HFFc6 (cell line): ENCODE measurements at regions not wholly inside any gene's neighbourhood (a gene's known extent, or its start where the extent isn't known, plus 50 kb on each side); places are given as distances from the start of the nearest gene placed in this dataset.

Experiments
- DNase-seq: peaks from one replicate; pipeline ENCODE4 v3.0.0-alpha.2; 2018
- H3K27ac Mint-ChIP-seq: 2 replicates; pipeline ENCODE4 v1.8.0; 2020; ENCODE audit warnings: mild to moderate bottlenecking, mixed read lengths
- H3K27me3 Mint-ChIP-seq: 2 replicates; pipeline ENCODE4 v1.8.0; 2021; ENCODE audit warnings: mild to moderate bottlenecking, moderate library complexity, mixed read lengths; ENCODE audit not compliant: insufficient read depth
- H3K36me3 Mint-ChIP-seq: 2 replicates; pipeline ENCODE4 v1.8.0; 2021; ENCODE audit warnings: low read depth, mixed read lengths
- H3K4me1 Mint-ChIP-seq: 2 replicates; pipeline ENCODE4 v1.8.0; 2020; ENCODE audit warnings: low read depth, mixed read lengths
- H3K4me3 Mint-ChIP-seq: 2 replicates; pipeline ENCODE4 v1.8.0; 2020; ENCODE audit warnings: mild to moderate bottlenecking, moderate library complexity, mixed read lengths
- H3K9me3 Mint-ChIP-seq: 2 replicates; pipeline ENCODE4 v1.8.0; 2020; ENCODE audit warnings: mild to moderate bottlenecking, mixed read lengths
- TF ChIP-seq, protein P1 (sequence below): fragments of 200-600 bp; sonication (generic); IDR thresholded peaks from 2 replicates; pipeline ENCODE4 v1.5.0; 2021; ENCODE audit warnings: antibody characterized with exemption, mild to moderate bottlenecking

DNA sequence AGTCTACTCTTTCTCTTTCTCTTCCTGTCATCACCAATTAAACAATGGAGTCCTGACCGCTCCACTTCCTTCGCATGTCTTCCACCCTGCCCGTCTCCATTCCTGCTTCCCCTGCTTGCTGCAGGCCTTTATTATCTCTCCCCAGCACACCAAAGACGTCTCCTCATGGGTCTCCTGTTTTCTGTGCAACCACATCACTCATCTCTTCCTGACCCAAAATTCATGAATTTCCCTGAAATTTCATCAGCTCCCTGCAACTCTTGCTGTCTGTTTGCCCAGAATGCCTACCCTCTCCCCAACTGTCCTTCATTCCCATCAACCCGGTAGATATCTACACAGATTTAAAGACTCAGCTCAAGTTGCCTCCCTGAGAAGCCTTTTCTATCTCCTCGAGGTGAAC lies 76.7 kb upstream of the ALOX12 start:
- Mint-ChIP-seq H3K4me3 (no peak overlapping the region), H3K4me1 (peaks cover 2% of the 10 kb centered on the region), H3K27me3 (peaks cover 9% of the 10 kb centered on the region), H3K27ac (no peak overlapping the region), H3K36me3 (no peaks in the 10 kb centered on the region; the same call in 1 of the 2 replicates), H3K9me3 (no peaks in the 10 kb centered on the region)
- no peak for DNase-seq
- TF ChIP-seq, protein P1, sequence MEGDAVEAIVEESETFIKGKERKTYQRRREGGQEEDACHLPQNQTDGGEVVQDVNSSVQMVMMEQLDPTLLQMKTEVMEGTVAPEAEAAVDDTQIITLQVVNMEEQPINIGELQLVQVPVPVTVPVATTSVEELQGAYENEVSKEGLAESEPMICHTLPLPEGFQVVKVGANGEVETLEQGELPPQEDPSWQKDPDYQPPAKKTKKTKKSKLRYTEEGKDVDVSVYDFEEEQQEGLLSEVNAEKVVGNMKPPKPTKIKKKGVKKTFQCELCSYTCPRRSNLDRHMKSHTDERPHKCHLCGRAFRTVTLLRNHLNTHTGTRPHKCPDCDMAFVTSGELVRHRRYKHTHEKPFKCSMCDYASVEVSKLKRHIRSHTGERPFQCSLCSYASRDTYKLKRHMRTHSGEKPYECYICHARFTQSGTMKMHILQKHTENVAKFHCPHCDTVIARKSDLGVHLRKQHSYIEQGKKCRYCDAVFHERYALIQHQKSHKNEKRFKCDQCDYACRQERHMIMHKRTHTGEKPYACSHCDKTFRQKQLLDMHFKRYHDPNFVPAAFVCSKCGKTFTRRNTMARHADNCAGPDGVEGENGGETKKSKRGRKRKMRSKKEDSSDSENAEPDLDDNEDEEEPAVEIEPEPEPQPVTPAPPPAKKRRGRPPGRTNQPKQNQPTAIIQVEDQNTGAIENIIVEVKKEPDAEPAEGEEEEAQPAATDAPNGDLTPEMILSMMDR, result no peak

DNA sequence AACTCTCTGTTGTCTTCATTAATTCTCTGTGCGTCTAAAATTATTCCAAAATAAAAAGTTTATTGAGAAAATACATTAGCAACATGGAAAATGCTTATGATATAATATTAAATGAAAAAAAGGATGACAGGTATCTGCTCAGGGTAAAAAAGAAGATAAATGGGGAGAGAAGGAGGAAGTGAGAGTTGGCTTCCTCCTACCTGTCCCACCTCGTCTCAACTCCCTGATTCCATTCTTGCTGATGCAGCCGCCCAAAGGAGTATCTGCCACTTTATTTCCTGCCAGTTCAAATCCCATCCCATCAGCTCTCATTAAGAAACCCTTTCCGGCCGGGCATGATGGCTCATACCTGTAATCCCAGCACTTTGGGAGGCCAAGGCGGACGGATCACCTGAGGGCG lies 72.5 kb upstream of the ALOX12 start:
- TF ChIP-seq, protein P1, result no peak
- peaks cover 5% of the 10 kb centered on the region; the same call in 1 of the 2 replicates for H3K9me3 Mint-ChIP-seq
- H3K27me3 Mint-ChIP-seq, result peaks cover 6% of the 10 kb centered on the region

DNA sequence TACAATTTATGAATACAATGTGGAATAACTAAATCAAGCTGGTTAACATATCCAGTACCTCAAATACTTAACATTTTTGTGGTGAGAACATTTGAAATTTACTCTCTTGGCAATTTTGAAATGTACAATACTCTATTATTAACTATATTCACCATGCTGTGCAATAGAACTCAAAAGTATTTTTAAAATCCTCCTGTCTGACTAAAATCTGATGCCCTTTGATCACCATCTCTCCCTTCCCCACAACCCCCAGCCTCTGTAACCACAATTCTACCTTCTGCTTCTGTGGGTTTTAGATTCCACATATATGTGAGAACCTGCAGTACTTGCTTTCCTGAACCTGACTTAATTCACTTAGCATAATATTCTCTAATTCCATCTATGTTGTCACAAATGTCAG lies 71.6 kb upstream of the ALOX12 start:
- H3K27me3 Mint-ChIP-seq, result peaks cover 6% of the 10 kb centered on the region
- H3K9me3 Mint-ChIP-seq, result peaks cover 5% of the 10 kb centered on the region; the same call in 1 of the 2 replicates
- no peak overlapping the region for H3K27ac Mint-ChIP-seq
- DNase-seq, result no peak
- H3K4me3 Mint-ChIP-seq, result no peak overlapping the region
- H3K4me1 Mint-ChIP-seq, result peaks cover 26% of the 10 kb centered on the region
- peaks cover 11% of the 10 kb centered on the region for H3K36me3 Mint-ChIP-seq
- TF ChIP-seq, protein P1, result no peak

More for the DNA sequence above, 72.5 kb upstream of the ALOX12 start:
- no peak overlapping the region for H3K4me3 Mint-ChIP-seq
- H3K27ac Mint-ChIP-seq, result no peak overlapping the region
- H3K36me3 Mint-ChIP-seq, result peaks cover 11% of the 10 kb centered on the region
- peaks cover 26% of the 10 kb centered on the region for H3K4me1 Mint-ChIP-seq
- DNase-seq, result no peak

DNA sequence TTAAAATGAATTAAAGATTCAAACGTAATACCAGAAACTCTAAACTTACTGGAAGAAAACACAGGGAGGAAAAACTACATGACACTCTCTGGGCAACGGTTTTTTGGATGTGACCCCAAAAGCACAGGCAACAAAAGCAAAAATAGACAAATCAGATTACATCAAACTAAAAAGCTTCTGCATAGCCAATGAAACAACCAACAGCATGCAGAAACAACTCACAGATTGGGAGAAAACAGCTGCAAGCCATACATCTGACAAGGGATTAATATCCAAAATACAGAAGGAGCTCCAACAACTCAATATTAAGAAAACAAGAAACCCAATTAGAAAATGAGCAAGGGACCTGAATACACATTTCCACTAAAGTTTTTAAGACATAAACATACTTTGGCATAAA lies 69.2 kb upstream of the ALOX12 start:
- no peak for DNase-seq

DNA sequence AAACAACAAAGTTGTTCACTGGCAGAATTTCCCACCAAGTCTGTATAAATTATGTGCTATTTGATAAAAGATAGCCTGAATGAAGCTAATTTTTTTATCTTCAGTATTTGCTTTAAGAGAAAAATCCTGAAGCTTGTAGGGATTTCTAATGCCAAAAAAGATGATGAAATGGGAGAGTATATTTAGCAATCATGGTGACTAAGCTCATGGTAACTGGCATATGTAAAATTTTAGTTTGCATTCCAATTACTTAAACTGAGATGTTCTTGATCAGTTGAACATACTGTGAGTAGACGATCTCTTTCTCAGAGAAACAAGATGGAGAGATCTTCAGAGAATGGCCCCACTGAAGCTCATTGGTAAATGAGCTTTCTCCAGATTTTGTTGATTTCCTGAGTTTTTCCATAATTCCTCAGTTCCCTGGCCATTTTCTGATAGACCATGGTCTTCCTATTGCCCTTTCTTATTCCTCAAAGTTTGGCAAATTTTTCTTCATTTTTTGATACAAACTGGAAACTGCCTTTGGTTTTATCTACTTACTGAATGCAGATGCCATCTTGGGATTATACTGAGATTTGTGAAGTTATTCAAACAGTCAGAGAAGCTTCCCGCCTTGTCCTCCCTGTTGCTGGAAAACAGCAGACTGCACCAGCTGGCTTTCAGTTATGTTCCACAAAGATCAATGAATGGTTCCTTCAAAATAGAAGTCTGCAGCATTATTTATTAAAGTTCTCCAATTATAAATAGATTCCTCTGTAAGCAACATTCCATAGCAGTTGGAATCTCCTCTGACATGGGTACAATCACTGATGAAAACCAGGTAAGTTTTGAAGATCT lies 68.3 kb upstream of the ALOX12 start:
- Mint-ChIP-seq H3K4me3 (peak overlapping the region; percentile 15; the same call in 1 of the 2 replicates), H3K4me1 (peaks cover 30% of the 10 kb centered on the region), H3K27ac (peak overlapping the region; percentile 38), H3K9me3 (peaks cover 5% of the 10 kb centered on the region; the same call in 1 of the 2 replicates), H3K27me3 (no peaks in the 10 kb centered on the region; the same call in none of the 2 replicates), H3K36me3 (peaks cover 11% of the 10 kb centered on the region)
- TF ChIP-seq, protein P1, result no peak
- peak; percentile 24 for DNase-seq

More for the DNA sequence above, 69.2 kb upstream of the ALOX12 start:
- TF ChIP-seq, protein P1, result no peak
- Mint-ChIP-seq H3K27ac (peak overlapping the region; percentile 19; the same call in 1 of the 2 replicates), H3K27me3 (no peaks in the 10 kb centered on the region; the same call in none of the 2 replicates), H3K9me3 (peaks cover 5% of the 10 kb centered on the region; the same call in 1 of the 2 replicates), H3K36me3 (peaks cover 11% of the 10 kb centered on the region), H3K4me1 (peaks cover 30% of the 10 kb centered on the region), H3K4me3 (no peak overlapping the region)
